Pancreas (tissue), 10 donors: ENCODE measurements at regions not wholly inside any gene's neighbourhood (a gene's known extent, or its start where the extent isn't known, plus 50 kb on each side); places are given as distances from the start of the nearest gene placed in this dataset.

ENCODE experiments used
- ATAC-seq, 4 donors: fragments of 200-7000 bp; cut with Tn5 transposase; one replicate each; pipeline versions ENCODE4 v1.8.0 to v1.9.1; 2020; ENCODE audit warnings: mild to moderate bottlenecking in 4 of 4, moderate library complexity in 4 of 4
- DNase-seq, 6 donors: peaks; one replicate each; pipeline ENCODE4 v3.0.0-alpha.2; 2020
- FAIRE-seq: peaks from 2 replicates; lab custom pipeline; 2012; peaks lifted over from hg19 to GRCh38; lab: Jason Lieb, UNC
- H3K27ac ChIP-seq, 4 donors: fragments of 200-600 bp; sonication (generic); 1 replicate in 3 of 4; 2 replicates in 1 of 4; pipeline versions ENCODE4 v1.5.0 to v1.8.0; 2020
- H3K27me3 ChIP-seq, 4 donors: fragments of 200-600 bp; one replicate each; pipeline ENCODE4 v1.8.0; 2021
- H3K36me3 ChIP-seq, 3 donors: fragments of 200-600 bp; sonication (generic) in 1 of 3; one replicate each; pipeline versions ENCODE4 v1.5.0 to v1.8.0; 2020 to 2021
- H3K4me1 ChIP-seq, 3 donors: fragments of 200-600 bp; one replicate each; pipeline ENCODE4 v1.8.0; 2021
- H3K4me3 ChIP-seq, 4 donors: fragments of 200-600 bp; sonication (generic) in 2 of 4; one replicate each; pipeline versions ENCODE4 v1.5.0 to v1.8.0; 2020 to 2021
- H3K9me3 ChIP-seq, 4 donors: fragments of 200-600 bp; one replicate each; pipeline ENCODE4 v1.8.0; 2021
- CTCF ChIP-seq, 4 donors: fragments of 200-600 bp; sonication (generic) in 3 of 4; IDR thresholded peaks; one replicate each; pipeline versions ENCODE4 v1.5.0 to v1.8.0; 2021; ENCODE audit warnings: antibody characterized with exemption in 4 of 4
- WGBS, 2 donors: extraction: QIAGEN DNeasy Blood & Tissue Kit; methylation state at CpG; one replicate each; pipeline ENCODE4 v1.1.7; 2013; 5-methylcytosine and 5-hydroxymethylcytosine counted together
- intact Hi-C, 3 donors: fragments of 100-400 bp; cut with DNase I; formaldehyde crosslinking; loops; one replicate each; pipeline versions ENCODE4 v1.11.1 to v1.14.2; 2022
- donor health status: healthy with polysubstance abuse.
- donor health status: DM: no; HTN: no; CAD: no; lungs with moderate emphysema.
- donor health status: DM: no; HTN: no; CAD: no.
- donor health status: control.
- donor health status: control.
- donor health status: Bipolar disorder and iron deficiency.
- donor health status: DM: yes; HTN: yes; CAD: no.
- donor health status: DM: no; HTN: no; CAD: no.
- donor health status: DM: no; HTN: no; CAD: no.
- donor health status: DM: yes; HTN: yes; CAD: no.

- FAIRE-seq (no peak), DNase-seq (no peak), ATAC-seq (no peak)
- no peak overlapping the region for H3K4me3 ChIP-seq
- H3K9me3 ChIP-seq = no peaks in the 10 kb centered on the region
- intact Hi-C loops = no loop called here
- no peak for TF ChIP-seq CTCF (IDR thresholded peaks at IDR 0.05)
- no peaks in the 10 kb centered on the region for H3K4me1 ChIP-seq
- H3K27ac ChIP-seq = no peak overlapping the region
- WGBS, 2 donors = 72 to 90% methylated on average over 3 of the region's 3 CpGs
- H3K36me3 ChIP-seq = no peaks in the 10 kb centered on the region
- H3K27me3 ChIP-seq = no peaks in the 10 kb centered on the region
Observed at GRCh38 chr3:104717828-104718196, 648.9 kb upstream of the ALCAM start.

- DNase-seq = no peak
- no peak for ATAC-seq
- intact Hi-C loops = no loop called here
- Histone ChIP-seq H3K27me3 (no peaks in the 10 kb centered on the region), H3K36me3 (no peaks in the 10 kb centered on the region), H3K4me3 (no peak overlapping the region), H3K27ac (no peak overlapping the region), H3K9me3 (no peaks in the 10 kb centered on the region), H3K4me1 (no peaks in the 10 kb centered on the region)
- no peak for TF ChIP-seq CTCF (IDR thresholded peaks at IDR 0.05)
- no peak for FAIRE-seq
- 62 to 72% methylated on average over 4 of the region's 4 CpGs for WGBS, 2 donors
Observed at GRCh38 chr3:104723000-104723399, 643.7 kb upstream of the ALCAM start.

DNA sequence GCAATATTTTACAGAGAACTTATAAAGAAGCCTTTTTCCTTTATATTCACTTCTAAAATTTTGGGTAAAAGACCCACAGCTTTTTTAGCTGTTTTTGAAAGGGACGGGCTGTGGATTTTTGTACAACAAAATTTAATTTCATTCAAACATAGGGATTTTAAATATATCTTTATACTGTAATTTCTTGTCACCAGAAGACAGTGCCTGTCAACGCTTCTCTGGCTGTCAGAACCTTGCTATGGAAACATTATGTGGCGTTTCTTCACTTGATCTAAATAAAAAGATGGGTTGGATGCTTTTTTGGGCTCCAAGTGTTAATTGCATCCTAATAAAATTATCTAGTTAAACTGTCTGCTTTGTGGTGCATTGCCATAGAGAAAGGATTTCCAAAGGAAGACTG lies 635.6 kb upstream of the ALCAM start:
- WGBS, 2 donors = 49 to 60% methylated on average over 3 of the region's 3 CpGs
- H3K36me3 ChIP-seq = no peaks in the 10 kb centered on the region
- H3K4me1 ChIP-seq = no peaks in the 10 kb centered on the region
- FAIRE-seq (no peak), ATAC-seq (no peak), DNase-seq (no peak)
- no peak for TF ChIP-seq CTCF (IDR thresholded peaks at IDR 0.05)
- no peak overlapping the region for H3K27ac ChIP-seq
- no peak overlapping the region for H3K4me3 ChIP-seq
- H3K27me3 ChIP-seq = no peaks in the 10 kb centered on the region
- H3K9me3 ChIP-seq = no peaks in the 10 kb centered on the region
- intact Hi-C loops = no loop called here

GRCh38 chr3:104734627-104735026 lies 632.1 kb upstream of the ALCAM start:
- FAIRE-seq (no peak), ATAC-seq (no peak), DNase-seq (no peak)
- TF ChIP-seq CTCF (IDR thresholded peaks at IDR 0.05) = no peak
- H3K27me3 ChIP-seq = no peaks in the 10 kb centered on the region
- no peaks in the 10 kb centered on the region for H3K9me3 ChIP-seq
- WGBS, 2 donors = 77 to 82% methylated on average over 2 of the region's 2 CpGs
- no peak overlapping the region for H3K4me3 ChIP-seq
- intact Hi-C loops = no loop called here
- H3K27ac ChIP-seq = no peak overlapping the region
- no peaks in the 10 kb centered on the region for H3K4me1 ChIP-seq
- no peaks in the 10 kb centered on the region for H3K36me3 ChIP-seq

- Histone ChIP-seq H3K27ac (no peak overlapping the region), H3K4me1 (no peaks in the 10 kb centered on the region), H3K27me3 (no peaks in the 10 kb centered on the region), H3K9me3 (no peaks in the 10 kb centered on the region), H3K36me3 (no peaks in the 10 kb centered on the region), H3K4me3 (no peak overlapping the region)
- DNase-seq = no peak
- no peak for FAIRE-seq
- TF ChIP-seq CTCF (IDR thresholded peaks at IDR 0.05) = no peak
- intact Hi-C loops = no loop called here
- WGBS, 2 donors = 33 to 42% methylated on average over 1 of the region's 1 CpG
- no peak for ATAC-seq
Observed at GRCh38 chr3:104735691-104736090, 631.0 kb upstream of the ALCAM start.
